Fibroblast of skin of back (primary cell): ENCODE measurements at regions not wholly inside any gene's neighbourhood (a gene's known extent, or its start where the extent isn't known, plus 50 kb on each side); places are given as distances from the start of the nearest gene placed in this dataset.
A peak's percentile ranks its signal among the peaks of the same experiment; 100 is the strongest.

Source experiments
- DNase-seq: peaks from one replicate; pipeline ENCODE4 v3.0.0-alpha.2; 2013

DNA sequence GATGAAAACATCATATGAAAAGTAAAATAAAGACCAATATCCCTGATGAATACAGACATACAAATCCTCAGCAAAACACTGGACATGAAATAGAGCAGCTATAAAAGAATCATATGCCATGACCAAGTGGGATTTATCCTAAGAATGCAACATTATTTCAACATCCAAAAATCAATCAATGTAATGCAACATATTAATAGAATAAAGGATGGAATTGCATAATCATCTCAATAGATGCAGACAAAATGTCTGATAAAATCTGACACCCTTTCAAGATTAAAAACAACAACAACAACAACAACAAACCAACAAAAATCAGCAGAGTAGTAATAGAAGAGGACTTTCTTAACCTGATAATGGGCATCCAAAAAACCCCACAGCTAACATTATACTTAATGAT is 63.8 kb upstream of the IL1R1 start:
- no peak for DNase-seq

DNA sequence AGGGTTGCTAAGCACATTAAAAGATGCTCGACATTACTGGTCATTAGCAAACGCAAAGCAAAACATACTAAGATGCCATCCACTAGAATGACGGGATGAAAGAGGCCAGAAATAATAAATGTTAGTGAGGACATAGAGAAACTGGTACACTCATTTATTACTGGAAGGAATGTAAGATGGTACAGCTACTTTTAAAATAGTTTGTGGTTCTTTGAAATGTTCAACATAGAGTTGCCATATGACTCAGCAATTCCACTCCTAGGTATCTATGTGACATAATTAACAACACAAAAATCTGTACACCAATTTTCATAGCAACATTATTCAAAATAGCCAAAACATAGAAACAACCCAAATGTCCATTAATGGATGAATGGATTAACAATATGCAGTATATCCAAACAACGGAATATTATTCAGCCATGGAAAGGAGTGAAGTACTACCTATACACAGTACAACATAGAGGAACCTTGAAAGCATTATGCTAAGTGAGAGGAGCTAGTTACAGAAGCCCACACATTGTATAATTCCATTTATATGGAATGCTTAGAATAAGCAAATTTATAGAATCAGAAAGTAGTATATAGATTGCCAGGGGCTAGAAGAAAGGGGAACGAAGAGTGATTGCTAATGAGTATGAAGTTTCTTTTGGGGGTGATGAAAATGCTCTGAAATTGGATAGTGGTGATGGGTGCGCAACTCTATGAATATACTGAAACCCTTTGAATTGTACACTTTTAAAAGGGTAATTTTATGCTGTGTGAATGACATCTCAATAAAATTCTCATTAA is 61.9 kb upstream of the IL1R1 start:
- peak; percentile 68 for DNase-seq

DNA sequence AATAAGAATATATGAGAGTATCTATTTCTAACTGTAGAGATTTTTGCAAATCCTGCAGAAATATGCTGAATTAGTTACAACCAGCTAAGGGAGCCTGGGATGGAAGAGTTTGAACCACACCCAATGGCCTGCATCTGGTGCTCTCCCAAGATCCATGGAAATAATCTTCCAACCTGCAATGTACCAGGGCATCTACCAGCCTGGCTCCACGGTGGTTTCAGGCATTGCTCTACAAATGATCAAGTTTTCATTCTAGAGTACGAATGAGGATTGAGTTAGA is 61.4 kb upstream of the IL1R1 start:
- no peak for DNase-seq

DNA sequence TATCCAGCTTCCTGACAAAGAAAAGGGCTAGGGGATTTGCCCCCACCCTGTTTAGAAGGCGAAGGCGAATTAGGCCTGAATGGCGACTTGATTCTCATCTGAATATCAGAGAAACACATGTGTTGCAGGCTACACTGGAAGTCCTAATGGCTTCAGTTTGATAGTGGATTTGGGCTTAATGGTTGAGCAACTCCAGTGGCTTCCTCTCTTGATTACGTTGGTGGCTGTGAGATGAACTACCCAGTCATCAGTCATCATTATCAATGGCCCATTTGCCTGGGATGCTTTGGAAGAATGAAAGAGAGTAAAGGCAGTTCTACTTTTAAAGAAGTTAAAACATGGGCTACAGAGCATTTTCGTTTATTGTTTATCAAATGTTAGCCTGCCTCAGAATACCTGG is 60.9 kb upstream of the IL1R1 start:
- no peak for DNase-seq

DNA sequence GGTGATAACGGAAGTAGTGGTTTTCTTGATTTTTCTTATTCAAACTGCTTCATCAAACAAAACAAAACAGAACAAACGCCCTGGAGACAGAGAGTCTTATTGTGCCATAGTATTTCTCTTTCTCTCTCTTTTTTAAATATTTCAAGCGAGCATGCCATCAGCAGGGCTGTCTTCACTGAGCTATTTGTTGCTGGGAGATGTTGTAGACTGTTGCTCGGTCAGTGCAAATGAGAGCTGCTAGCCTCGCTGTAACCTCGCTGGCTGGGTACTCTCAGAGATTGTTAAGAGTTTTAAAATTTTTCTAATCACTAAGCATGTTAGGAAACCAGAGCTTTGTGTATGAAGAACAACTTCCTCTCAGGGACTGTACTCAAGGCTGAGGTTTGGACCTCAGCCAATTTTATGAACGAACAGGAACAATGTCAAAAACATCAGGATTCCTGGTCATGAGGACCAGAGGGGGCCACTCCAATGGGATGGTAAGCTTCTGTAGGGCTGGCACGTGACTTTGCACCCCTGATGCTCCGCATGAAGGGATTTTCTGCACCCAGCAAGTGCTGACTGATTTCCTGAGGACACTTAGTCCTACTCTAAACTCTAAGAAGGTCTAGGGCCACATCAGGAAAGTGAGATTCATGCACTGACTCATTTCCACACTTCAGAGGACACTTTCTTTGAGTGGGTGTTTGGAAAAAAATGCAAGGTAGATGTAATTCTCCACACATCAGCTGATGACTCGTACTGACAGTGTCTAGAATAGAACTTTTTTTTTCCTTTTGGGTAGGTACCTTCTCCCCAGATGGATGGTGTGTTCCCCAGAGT is 59.8 kb upstream of the IL1R1 start:
- DNase-seq: peak; percentile 78

DNA sequence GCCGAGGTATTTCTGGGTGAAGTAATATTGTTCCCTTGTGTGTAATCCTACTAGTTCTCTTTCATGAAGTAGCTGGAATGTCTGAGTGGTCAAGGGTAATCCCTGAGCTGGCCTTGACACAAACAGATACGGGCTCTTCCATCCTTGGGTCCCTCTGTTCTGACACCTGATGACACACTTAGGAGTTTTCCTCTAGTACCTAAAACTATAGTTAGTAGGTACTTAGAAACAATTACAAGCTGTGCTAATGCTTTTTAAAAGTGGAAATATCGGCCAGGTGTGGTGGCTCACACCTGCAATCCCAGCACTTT is 59.2 kb upstream of the IL1R1 start:
- DNase-seq: no peak

DNA sequence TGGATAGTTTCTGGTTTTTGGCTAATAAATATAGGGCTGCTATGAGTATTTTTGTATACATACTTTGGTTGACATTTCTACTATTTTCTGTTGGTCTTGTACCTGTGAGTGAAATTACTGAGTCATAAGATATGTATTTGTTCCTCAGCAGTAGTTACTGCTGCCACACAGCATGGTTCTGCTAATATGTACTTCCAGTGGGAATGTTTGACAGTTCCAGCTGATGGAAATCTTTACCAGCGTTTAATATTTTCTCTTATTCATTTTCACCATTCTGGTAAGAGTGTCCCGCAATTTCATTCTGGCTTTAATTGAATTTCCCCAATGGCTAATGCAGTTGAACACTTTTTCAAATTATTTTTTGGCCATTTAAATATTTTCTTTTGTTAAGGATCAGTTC is 57.9 kb upstream of the IL1R1 start:
- DNase-seq: no peak

DNA sequence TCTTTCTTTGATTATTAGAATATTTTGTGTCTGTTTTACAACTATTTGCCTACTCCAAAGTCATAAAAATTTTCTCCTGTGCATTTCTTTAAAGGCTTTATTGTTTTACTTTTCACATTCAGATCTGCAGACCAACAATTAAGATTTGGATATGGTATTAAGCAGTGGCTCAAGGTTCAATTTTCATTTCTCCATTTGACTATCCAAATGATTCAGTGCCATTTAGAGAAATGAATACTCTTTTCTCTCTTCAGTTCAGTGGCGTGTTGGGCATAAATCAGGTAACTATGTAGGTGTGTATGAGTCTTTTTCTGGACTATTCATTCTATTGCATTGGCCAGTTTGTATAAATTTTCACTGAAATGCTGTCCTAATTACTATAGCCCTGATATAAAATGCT is 57.3 kb upstream of the IL1R1 start:
- no peak for DNase-seq

DNA sequence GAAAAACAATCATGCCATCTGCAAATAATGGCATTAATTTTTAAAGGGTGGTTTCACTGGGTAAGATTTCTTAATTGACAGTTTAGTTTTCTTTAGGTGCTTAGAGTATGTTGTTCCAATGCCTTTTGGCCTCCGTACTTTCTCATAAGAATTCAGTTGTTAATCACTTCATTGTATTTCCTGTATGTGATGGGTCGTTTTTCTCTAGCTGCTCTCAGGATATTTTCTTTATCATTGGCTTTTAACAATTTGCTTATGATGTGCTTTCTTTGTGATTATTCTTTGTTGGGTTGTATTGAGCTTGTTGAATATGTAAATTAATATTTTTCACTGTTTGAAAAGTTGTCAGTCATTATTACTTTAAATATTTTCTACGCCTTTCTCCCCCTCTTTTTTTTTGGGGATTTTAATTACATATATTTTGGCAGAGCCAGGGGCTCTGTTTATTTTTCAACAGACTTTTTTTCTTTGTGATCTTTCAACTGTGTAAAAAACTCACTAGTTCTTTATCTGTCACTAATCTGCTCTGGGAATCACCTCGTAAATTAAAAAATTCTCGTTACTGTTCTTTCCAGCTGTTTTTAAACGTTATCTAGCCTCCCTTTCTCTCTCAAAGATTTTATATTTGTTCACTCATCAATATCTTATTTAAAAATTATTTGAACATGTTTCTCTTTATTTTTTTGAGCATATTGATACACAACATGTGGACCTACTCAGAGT is 56.2 kb upstream of the IL1R1 start:
- DNase-seq: no peak

DNA sequence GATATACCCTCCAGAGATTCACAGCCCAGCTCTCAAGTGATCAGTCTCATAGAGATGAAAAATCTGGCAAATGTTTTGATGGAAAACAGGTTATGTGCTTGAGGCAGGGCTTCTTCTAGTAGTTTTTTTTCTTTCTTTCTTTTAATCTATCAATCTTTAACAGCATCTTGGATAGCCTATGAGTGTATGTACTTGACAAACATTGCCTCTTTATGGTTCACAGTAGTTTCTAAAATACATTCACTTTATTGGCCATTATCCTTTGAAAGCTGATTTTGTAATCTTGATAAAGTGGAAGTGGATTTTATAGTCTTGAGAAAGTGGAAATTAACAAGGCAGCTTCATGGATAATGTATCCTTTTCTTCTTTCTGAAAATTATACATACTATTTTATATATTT is 51.4 kb upstream of the IL1R1 start:
- DNase-seq: no peak

DNA sequence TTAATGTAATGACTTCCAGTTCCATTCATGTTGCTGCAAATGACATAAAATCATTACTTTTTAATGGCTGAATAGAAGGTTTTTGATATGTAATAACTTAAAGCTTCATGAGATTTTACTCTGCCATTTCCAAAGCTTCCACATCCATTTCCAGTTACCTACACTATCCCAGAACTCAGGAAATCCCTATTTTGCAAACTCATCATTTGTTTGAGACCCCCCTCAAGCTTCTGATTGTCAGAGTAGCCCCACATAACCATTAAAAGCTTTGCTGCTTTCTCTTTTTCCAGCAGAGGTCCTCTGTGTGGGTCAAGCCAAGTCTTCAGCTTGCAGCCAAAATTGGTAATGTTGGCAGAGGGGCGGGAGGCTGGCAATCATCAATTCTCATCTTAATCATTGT is 50.6 kb upstream of the IL1R1 start:
- DNase-seq: no peak

DNA sequence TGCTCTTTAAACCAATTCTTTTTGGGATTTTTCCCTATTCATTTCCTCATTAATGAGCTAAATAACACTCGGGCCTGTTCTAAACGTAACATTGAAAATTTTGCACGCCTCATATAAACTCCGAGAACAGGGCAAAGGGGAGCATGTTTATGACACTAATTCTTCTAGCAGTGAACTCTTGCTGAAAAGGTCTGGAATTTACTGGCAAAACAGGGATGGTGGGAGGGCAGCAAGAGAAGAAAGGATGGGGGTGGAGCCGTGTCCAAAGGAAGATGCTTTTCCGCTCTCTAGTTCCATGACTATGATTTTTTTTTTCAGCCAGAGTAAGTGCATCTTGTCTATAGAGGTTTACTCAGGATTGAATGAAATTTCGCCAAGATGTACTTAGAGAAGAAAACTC is 50.0 kb upstream of the IL1R1 start:
- DNase-seq: no peak
